NCI-H1105 treated with DMSO at 0.1 percent for 48 hours (cell line): ENCODE measurements at regions not wholly inside any gene's neighbourhood (a gene's known extent, or its start where the extent isn't known, plus 50 kb on each side); places are given as distances from the start of the nearest gene placed in this dataset.

ENCODE experiments used
- DNase-seq: peaks from one replicate; lab custom pipeline; 2025; lab: John Stamatoyannopoulos, UW

GRCh38 chr15:62777671-62778070, 264.9 kb upstream of the TPM1 start:
- DNase-seq = no peak

DNA sequence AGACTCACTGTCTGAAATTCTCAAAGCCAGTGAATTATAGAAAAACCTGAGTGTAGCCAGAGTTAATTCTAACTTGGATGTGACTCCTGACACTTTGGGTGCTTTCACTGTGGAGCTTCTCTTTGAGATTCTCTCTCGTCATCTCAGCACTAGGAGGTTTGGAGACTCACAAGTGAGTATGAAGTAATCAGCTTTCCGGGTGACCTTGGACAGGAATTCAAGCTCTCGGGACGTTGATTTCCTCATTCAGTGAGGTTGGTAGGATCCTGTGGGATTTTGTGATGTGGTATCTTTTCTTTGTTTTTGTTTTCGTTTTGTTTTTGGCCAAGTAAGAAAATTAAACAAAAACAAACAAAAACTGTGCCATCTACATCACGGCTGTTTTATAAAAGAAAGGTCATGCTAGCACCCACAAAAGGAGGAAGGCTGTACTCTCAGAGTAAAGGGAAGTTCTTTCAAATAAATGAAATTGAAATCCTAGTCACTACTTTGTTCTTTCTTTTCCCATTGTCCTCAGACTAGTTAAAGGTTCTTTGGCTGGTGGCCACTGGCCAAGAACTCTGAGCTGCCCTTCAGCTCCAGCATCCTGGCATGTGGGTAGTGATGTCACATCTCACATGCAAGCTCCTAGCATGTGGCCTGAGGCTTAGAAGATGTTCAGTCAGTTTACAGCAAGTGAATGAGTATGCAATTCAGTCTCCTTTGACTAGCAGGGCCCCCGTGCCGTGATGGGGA, 263.3 kb upstream of the TPM1 start:
- no peak for DNase-seq

- DNase-seq = no peak
These were observed 262.6 kb upstream of the TPM1 start for GRCh38 chr15:62779899-62780298.

GRCh38 chr15:62781081-62781497, 261.5 kb upstream of the TPM1 start:
- DNase-seq = no peak

GRCh38 chr15:62782071-62782841, 260.3 kb upstream of the TPM1 start:
- peak; percentile 76 for DNase-seq

DNA sequence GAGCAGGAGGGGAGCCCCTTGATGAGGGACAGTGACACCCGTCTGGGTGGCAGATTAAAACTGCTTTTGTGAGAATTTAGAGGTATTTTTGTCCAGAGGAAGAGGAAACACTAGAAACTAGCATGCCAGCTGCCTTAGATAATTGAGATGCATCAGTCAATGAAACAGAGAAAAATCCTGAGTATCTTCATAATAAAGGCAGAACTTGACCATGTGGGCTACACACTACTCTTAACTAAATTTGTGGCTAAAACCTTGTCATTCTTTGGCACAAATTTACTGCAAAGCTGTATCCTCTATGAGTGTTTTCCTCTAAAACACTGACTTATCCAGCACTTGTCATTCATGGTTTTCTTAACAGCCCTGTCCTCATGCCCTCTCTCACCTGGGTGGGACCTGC, 259.7 kb upstream of the TPM1 start:
- DNase-seq = no peak

DNA sequence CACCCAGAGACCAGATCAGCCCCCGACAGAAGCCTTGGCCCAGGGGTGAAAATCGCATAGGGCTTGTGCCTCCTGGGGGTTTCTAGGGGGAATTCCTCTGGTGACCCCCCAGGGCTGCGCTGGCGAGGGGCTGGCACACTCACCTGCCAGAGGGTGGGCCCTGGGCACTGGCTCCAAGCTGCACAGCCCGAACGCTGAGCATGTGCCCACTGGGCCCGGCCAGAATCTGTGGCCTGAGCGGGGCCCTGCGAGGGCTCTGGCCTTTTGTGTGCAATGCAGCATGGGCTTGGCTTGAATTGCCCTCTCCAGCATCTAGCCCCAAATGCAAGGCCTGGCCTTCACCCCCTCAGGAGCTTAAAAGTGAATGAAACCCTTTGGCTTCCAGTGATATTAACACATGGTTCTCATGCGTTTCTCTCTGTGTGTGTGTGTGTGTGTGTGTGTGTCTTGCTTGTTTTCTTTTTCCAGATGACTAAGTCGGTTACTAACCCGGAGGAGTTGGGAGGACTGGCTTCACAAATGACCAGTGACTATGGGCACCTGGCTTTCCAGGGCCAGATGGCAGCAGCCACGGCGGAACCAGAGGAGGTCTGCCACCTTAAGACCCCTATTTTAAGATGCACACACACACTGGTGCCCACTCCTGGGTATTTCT, 259.1 kb upstream of the TPM1 start:
- DNase-seq = no peak

GRCh38 chr15:62785881-62786828, 256.4 kb upstream of the TPM1 start:
- DNase-seq = no peak

DNA sequence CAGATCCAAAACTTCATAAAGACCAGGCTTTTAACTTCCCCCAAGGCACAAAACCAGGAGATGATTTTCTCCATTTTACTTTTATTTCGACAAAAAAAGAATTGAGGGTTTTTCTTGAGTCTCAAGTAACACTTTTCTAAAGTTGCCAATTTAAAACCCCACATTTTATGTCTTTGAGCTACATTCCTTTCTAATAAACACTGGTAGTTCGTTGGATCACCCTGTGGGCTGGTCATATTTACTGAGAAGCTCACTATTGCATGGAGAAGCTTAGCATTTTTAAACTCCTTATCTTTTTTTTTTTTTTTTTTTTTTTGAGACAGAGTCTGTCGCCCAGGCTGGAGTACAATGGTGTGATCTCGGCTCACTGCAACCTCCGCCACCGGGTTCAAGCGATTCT, 255.1 kb upstream of the TPM1 start:
- DNase-seq = no peak

DNA sequence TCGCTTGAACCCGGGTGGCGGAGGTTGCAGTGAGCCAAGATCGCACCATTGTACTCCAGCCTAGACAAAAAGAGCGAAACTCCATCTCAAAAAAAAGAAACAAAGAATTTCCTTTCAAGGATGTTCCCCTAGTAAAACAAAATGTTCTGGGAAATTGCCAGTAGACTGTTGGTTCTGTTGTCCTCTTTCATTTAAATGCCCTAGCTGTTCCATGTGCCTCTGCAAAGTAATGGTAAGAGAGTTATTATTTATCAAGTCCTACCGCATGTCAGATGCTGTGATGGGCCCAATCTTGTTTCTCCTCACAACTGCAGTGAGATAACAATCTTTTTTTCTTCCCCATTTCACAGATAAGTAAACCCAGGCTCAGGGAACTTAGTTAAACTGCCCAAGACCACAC, 254.3 kb upstream of the TPM1 start:
- no peak for DNase-seq

DNA sequence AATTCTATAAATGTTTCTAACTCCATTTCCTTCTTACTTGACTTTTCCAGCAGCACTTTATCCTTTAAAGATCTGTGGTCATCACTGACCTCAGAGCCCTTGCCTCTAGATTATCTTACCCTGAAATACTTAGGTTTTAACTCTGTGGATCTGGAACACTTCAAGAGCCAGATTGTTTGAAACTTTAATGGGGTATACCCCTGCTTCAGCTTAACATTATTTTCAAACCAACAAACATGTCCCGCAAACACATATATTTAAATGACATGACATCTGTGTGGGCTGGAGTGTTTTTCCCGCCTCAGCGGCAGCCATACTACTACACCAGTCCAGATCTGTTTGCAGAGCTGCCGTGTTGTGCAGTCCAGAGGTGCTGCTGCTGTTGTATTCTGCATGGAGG, 252.0 kb upstream of the TPM1 start:
- no peak for DNase-seq

DNA sequence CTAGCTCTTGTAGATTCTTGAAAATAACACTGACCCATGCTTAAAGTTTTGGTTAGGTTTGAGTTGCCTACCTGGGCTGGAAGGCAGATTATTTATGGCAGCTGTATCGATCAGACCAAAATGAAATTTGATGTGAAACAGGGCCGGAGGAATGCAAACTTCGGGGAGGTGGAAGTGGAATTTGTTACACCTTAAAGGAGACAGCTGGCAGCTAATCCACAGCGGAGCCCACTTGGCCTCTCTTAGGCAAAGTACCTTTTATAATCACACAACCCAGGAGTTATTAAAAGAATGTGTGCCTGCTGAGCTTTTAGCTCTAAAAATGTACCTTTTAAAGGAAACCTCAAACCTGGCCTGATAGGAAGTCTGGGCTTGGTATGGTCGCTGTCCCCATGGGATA, 250.9 kb upstream of the TPM1 start:
- no peak for DNase-seq

DNA sequence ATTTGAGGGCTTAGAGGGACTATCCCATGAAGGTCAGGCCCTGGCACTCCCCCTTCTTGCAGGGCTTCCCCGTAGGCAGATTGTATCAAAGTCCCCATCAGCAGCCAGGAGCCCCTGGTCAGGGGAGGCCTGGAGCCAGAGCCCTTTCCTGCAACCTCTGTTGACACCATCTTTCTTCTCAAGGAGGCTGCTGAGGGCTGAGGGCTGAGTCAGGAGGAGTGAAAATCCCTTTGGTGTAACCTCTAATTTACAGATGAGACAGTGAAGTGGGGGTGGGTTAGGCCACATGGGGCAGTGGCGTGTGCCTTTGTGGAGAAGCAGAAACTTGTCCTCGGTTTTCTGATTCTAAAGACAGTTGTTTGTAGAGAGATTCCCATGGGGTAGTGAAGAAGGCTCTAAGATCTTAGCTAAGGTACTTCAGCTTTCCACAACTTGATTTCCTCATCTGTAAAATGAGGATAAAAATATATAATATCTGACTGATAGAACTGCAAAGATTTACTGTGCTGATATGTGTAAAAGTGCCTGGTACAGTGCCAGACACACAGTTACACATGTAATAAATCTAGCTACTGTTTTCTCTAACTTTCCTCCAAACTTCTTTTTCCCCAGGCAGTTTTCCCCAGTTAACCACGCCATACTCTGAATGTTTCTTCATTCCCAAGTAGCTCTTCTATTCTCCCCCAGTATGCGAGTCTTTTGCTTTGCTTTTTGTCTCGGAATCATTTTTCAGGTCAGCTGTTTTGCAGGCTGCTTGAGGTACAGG, 249.4 kb upstream of the TPM1 start:
- no peak for DNase-seq

GRCh38 chr15:62793752-62794144, 248.8 kb upstream of the TPM1 start:
- DNase-seq = no peak

- DNase-seq = no peak
These were observed 247.4 kb upstream of the TPM1 start for GRCh38 chr15:62795171-62795570.

DNA sequence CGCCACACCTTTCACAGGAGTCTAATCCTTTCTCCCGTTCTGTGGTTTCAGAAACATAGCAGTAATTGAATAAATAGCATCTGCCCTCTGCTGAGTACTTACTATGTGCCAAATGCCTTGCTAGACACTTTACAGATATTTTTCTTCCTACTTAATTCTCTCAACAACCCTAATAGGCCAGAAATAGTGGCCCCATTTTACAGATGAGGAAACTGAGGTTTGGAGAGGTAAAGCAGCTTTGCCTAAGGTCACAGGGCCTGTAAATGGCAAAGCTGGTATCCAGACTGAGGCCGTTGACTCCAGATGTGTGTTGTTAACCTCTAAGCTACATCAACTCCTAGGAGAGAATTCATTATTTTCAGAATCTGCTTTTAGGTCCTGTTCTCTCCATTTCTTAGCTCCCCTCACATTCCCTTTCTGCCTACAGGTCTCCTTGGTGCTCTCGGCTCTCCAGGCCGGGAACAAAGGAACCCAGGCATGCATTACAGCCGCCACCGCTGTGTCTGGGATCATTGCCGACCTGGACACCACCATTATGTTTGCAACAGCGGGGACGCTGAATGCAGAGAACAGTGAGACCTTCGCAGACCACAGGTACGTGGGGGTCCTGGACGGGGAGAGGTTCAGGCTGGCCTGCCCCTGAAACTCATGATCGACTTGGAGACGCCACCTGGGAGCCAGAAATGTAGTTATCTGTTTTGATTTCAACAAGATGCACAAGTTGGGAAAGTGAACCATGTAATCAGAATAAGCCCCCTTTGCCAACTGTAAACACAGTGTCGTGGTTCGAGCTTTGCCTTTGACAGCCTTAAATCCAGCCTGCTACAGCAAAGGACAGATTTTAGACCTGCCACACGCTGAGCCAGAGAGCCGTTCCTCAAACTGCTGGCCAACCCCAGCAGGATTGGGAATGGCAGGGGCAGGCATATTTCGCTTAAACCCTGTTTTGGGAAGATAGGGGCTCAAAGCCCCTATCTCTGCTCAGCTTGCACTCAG, 246.5 kb upstream of the TPM1 start:
- DNase-seq = no peak

GRCh38 chr15:62797171-62797570, 245.4 kb upstream of the TPM1 start:
- no peak for DNase-seq

GRCh38 chr15:62798536-62798935, 244.0 kb upstream of the TPM1 start:
- no peak for DNase-seq

DNA sequence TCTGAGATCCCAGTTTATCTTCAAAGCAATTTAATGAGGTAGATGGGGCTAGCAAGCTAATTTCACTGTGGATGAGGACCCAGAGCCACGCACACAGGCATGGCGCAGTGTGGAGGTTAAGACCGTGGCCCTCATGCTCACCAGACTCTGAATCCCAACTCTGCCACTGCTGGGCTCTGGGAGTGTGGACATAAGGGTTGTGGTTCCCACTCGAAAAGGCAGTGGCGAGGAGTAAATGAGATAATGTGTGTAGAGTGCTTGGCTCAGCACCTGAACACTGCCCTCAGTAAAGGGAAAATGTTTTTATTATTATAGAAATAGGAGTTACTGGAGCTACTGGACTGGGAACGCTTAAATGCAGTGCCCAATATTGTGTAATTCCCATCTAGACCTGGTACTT, 243.5 kb upstream of the TPM1 start:
- DNase-seq = no peak

DNA sequence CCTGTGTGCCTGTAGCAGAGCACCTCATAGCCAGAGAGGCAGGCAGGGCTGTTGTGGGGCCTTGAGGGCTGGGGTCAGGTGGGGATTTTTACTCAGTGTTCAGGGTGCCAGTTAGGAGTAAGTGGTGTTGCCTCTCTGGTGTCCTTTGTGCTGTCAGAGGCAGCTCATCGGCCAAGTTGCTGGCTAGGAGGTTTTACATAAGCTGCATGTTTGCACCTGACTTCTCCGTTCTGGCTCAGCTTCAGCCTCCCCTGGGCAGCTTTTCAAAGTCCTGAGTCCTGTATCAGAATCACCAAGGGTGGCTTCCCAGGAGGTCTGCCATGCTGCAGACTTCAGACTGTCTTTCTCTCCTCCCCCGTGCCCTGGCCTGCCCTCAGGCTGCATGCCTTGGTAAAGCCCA, 242.6 kb upstream of the TPM1 start:
- no peak for DNase-seq
